GM23338 (cell line): ENCODE measurements at regions not wholly inside any gene's neighbourhood (a gene's known extent, or its start where the extent isn't known, plus 50 kb on each side); places are given as distances from the start of the nearest gene placed in this dataset.

ENCODE experiments used
- ATAC-seq: fragments of 200-7000 bp; cut with Tn5 transposase; 3 replicates; pipeline ENCODE4 v1.9.1; 2020
- DNase-seq: peaks from one replicate; pipeline ENCODE4 v3.0.0-alpha.2; 2015; ENCODE audit warnings: low spot score
- H2AFZ ChIP-seq: fragments of 200-600 bp; sonication (generic); 2 replicates; pipeline ENCODE4 v1.8.0; 2016; ENCODE audit warnings: antibody characterized with exemption, mild to moderate bottlenecking, moderate library complexity
- H3F3A ChIP-seq: fragments of 200-600 bp; sonication (generic); replicated peaks from 2 replicates; pipeline ENCODE4 v1.8.0; 2017; ENCODE audit warnings: antibody characterized with exemption, mixed run types, low read depth
- H3K27ac ChIP-seq: fragments of 200-600 bp; sonication (generic); 2 replicates; pipeline ENCODE4 v1.6.1; 2016; ENCODE audit warnings: low read depth
- H3K27me3 ChIP-seq: fragments of 200-600 bp; sonication (generic); 2 replicates; pipeline ENCODE4 v1.8.0; 2016; ENCODE audit warnings: mild to moderate bottlenecking, mixed run types, moderate library complexity; ENCODE audit not compliant: insufficient read depth
- H3K36me3 ChIP-seq: fragments of 200-600 bp; sonication (generic); 2 replicates; pipeline ENCODE4 v1.8.0; 2016; ENCODE audit warnings: mild to moderate bottlenecking; ENCODE audit not compliant: insufficient read depth
- H3K4me1 ChIP-seq: fragments of 200-600 bp; sonication (generic); 2 replicates; pipeline ENCODE4 v1.8.0; 2016; ENCODE audit warnings: mild to moderate bottlenecking, moderate library complexity; ENCODE audit not compliant: insufficient read depth
- H3K4me2 ChIP-seq: fragments of 200-600 bp; sonication (generic); 2 replicates; pipeline ENCODE4 v1.7.1; 2017; ENCODE audit warnings: mixed run types
- H3K4me3 ChIP-seq: fragments of 200-600 bp; sonication (generic); 2 replicates; pipeline ENCODE4 v1.6.1; 2016; ENCODE audit warnings: mixed run types
- H3K79me2 ChIP-seq: fragments of 200-600 bp; sonication (generic); replicated peaks from 2 replicates; pipeline ENCODE4 v1.8.0; 2017; ENCODE audit warnings: mild to moderate bottlenecking; ENCODE audit not compliant: insufficient read depth
- H3K9me2 ChIP-seq: fragments of 200-600 bp; sonication (generic); 2 replicates; pipeline ENCODE4 v1.8.0; 2017; ENCODE audit not compliant: insufficient read depth
- H4K20me1 ChIP-seq: fragments of 200-600 bp; sonication (generic); replicated peaks from 2 replicates; pipeline ENCODE4 v1.8.0; 2017; ENCODE audit warnings: mild to moderate bottlenecking; ENCODE audit not compliant: insufficient read depth
- H3K27ac Mint-ChIP-seq: 2 replicates; pipeline ENCODE4 v1.8.0; 2020; ENCODE audit warnings: inconsistent platforms, mild to moderate bottlenecking, moderate library complexity, mixed read lengths
- H3K27me3 Mint-ChIP-seq: 3 replicates; pipeline ENCODE4 v1.8.0; 2022; ENCODE audit warnings: low read depth, mild to moderate bottlenecking, moderate library complexity, mixed read lengths, inconsistent platforms; ENCODE audit not compliant: insufficient read depth, poor library complexity
- H3K36me3 Mint-ChIP-seq: 3 replicates; pipeline ENCODE4 v1.8.0; 2021; ENCODE audit warnings: low read depth, mild to moderate bottlenecking, inconsistent platforms, moderate library complexity, mixed read lengths
- H3K4me1 Mint-ChIP-seq: 3 replicates; pipeline ENCODE4 v1.8.0; 2020; ENCODE audit warnings: mild to moderate bottlenecking, inconsistent platforms, mixed read lengths
- H3K4me3 Mint-ChIP-seq: 3 replicates; pipeline ENCODE4 v1.8.0; 2021; ENCODE audit warnings: moderate library complexity, mild to moderate bottlenecking, inconsistent platforms, mixed read lengths
- H3K9me3 Mint-ChIP-seq: 3 replicates; pipeline ENCODE4 v1.8.0; 2020; ENCODE audit warnings: moderate library complexity, mild to moderate bottlenecking, inconsistent platforms, mixed read lengths
- EZH2 ChIP-seq: fragments of 200-600 bp; sonication (generic); IDR thresholded peaks from one replicate; pipeline ENCODE4 v1.8.0; 2017; ENCODE audit warnings: antibody characterized with exemption, mild to moderate bottlenecking, low read depth; ENCODE audit not compliant: unreplicated experiment
- EZH2phosphoT487 ChIP-seq: fragments of 200-600 bp; sonication (generic); IDR thresholded peaks from one replicate; pipeline ENCODE4 v1.8.1; 2018; ENCODE audit warnings: antibody characterized with exemption; ENCODE audit not compliant: unreplicated experiment
- JUNB ChIP-seq: IDR thresholded peaks from one replicate; pipeline ENCODE4 v1.6.1; 2016; ENCODE audit warnings: antibody characterized with exemption; ENCODE audit not compliant: unreplicated experiment
- NANOG ChIP-seq: IDR thresholded peaks from 2 replicates; pipeline ENCODE4 v1.6.1; 2016; ENCODE audit warnings: antibody characterized with exemption, borderline replicate concordance
- POLR2AphosphoS5 ChIP-seq: IDR thresholded peaks from 2 replicates; pipeline ENCODE4 v1.6.1; 2016; ENCODE audit warnings: antibody characterized with exemption, low read depth
- ZNF114 ChIP-seq: fragments of 250-450 bp; sonication (Bioruptor Pico); IDR thresholded peaks from 2 replicates; pipeline ENCODE4 v1.5.0; 2020; ENCODE audit warnings: mild to moderate bottlenecking, moderate library complexity
- TF ChIP-seq, protein P1 (sequence below): fragments of 250-450 bp; sonication (Bioruptor Pico); IDR thresholded peaks from 2 replicates; pipeline ENCODE4 v1.5.0; 2020; ENCODE audit warnings: mild to moderate bottlenecking, moderate library complexity

DNA sequence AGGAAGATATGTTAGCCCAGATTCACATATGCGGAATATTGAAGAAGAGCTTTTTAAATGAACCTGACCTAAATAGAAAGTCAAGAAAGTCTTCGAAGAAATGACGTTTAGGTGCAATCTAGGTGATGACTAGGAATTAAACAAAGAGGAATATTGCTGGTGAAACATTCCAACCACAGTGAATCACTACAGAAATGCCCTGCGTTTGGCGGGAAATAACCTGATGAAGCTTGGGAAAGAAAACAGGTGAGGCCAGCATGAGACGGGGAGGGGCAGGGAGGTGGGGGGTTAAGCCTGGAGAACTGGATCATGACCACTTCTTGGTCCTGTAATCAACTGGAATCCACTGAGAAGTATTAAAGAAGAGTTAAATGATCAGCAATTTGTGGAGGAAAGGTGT lies 299.4 kb upstream of the VSTM2A start (continued):
- TF ChIP-seq, protein P1, sequence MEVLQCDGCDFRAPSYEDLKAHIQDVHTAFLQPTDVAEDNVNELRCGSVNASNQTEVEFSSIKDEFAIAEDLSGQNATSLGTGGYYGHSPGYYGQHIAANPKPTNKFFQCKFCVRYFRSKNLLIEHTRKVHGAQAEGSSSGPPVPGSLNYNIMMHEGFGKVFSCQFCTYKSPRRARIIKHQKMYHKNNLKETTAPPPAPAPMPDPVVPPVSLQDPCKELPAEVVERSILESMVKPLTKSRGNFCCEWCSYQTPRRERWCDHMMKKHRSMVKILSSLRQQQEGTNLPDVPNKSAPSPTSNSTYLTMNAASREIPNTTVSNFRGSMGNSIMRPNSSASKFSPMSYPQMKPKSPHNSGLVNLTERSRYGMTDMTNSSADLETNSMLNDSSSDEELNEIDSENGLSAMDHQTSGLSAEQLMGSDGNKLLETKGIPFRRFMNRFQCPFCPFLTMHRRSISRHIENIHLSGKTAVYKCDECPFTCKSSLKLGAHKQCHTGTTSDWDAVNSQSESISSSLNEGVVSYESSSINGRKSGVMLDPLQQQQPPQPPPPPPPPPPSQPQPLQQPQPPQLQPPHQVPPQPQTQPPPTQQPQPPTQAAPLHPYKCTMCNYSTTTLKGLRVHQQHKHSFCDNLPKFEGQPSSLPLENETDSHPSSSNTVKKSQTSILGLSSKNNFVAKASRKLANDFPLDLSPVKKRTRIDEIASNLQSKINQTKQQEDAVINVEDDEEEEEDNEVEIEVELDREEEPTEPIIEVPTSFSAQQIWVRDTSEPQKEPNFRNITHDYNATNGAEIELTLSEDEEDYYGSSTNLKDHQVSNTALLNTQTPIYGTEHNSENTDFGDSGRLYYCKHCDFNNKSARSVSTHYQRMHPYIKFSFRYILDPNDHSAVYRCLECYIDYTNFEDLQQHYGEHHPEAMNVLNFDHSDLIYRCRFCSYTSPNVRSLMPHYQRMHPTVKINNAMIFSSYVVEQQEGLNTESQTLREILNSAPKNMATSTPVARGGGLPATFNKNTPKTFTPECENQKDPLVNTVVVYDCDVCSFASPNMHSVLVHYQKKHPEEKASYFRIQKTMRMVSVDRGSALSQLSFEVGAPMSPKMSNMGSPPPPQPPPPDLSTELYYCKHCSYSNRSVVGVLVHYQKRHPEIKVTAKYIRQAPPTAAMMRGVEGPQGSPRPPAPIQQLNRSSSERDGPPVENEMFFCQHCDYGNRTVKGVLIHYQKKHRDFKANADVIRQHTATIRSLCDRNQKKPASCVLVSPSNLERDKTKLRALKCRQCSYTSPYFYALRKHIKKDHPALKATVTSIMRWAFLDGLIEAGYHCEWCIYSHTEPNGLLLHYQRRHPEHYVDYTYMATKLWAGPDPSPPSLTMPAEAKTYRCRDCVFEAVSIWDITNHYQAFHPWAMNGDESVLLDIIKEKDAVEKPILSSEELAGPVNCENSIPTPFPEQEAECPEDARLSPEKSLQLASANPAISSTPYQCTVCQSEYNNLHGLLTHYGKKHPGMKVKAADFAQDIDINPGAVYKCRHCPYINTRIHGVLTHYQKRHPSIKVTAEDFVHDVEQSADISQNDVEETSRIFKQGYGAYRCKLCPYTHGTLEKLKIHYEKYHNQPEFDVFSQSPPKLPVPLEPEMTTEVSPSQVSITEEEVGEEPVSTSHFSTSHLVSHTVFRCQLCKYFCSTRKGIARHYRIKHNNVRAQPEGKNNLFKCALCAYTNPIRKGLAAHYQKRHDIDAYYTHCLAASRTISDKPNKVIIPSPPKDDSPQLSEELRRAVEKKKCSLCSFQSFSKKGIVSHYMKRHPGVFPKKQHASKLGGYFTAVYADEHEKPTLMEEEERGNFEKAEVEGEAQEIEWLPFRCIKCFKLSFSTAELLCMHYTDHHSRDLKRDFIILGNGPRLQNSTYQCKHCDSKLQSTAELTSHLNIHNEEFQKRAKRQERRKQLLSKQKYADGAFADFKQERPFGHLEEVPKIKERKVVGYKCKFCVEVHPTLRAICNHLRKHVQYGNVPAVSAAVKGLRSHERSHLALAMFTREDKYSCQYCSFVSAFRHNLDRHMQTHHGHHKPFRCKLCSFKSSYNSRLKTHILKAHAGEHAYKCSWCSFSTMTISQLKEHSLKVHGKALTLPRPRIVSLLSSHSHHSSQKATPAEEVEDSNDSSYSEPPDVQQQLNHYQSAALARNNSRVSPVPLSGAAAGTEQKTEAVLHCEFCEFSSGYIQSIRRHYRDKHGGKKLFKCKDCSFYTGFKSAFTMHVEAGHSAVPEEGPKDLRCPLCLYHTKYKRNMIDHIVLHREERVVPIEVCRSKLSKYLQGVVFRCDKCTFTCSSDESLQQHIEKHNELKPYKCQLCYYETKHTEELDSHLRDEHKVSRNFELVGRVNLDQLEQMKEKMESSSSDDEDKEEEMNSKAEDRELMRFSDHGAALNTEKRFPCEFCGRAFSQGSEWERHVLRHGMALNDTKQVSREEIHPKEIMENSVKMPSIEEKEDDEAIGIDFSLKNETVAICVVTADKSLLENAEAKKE (CRISPR knock-in tag), result no peak

DNA sequence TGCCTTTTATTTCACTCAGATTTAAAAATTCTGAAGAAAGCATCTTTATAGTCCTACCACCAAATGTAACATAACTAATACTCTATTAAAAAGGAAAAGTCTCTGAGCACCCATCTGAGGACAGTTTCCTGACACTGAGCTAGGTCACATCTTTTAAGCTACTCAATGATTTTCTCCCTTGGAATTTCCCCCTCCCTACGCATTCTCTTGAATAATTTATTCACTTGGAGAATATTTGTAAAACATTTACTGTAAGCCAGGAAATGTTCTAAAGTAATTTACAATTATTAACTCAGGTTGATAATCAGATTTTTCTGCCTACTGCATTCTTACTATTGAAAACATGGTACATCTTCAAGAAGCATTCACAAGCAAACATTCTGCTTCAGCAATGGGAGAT lies 297.2 kb upstream of the VSTM2A start:
- no peak for TF ChIP-seq EZH2phosphoT487
- TF ChIP-seq ZNF114 (CRISPR knock-in tag), result no peak
- no peak for TF ChIP-seq JUNB
- TF ChIP-seq NANOG, result no peak
- no peak for TF ChIP-seq EZH2
- TF ChIP-seq POLR2AphosphoS5, result no peak
- no peaks in the 10 kb centered on the region for H3K27me3 ChIP-seq
- ATAC-seq, result no peak

More for the DNA sequence above, 297.2 kb upstream of the VSTM2A start:
- no peak for DNase-seq
- no peaks in the 10 kb centered on the region for H3K27me3 Mint-ChIP-seq
- Histone ChIP-seq H3K4me2 (no peak overlapping the region), H2AFZ (no peak overlapping the region), H3F3A (no peaks in the 10 kb centered on the region), H3K4me1 (no peaks in the 10 kb centered on the region), H3K79me2 (no peaks in the 10 kb centered on the region), H3K4me3 (no peak overlapping the region), H3K9me2 (no peaks in the 10 kb centered on the region), H3K27ac (no peak overlapping the region), H3K36me3 (no peaks in the 10 kb centered on the region), H4K20me1 (no peaks in the 10 kb centered on the region)
- no peak overlapping the region for H3K27ac Mint-ChIP-seq
- H3K36me3 Mint-ChIP-seq, result no peaks in the 10 kb centered on the region
- H3K9me3 Mint-ChIP-seq, result no peaks in the 10 kb centered on the region
- H3K4me1 Mint-ChIP-seq, result peaks cover 10% of the 10 kb centered on the region; the same call in 2 of the 3 replicates
- H3K4me3 Mint-ChIP-seq, result no peak overlapping the region
